GM20431 (cell line): ENCODE measurements at regions not wholly inside any gene's neighbourhood (a gene's known extent, or its start where the extent isn't known, plus 50 kb on each side); places are given as distances from the start of the nearest gene placed in this dataset.

Experiments
- in situ Hi-C: fragments of 300-500 bp; cut with MseI, MboI; formaldehyde crosslinking; loops from one replicate; pipeline ENCODE4 v1.15.0; 2020; ENCODE audit warnings: low sequenced_read_pairs; ENCODE audit not compliant: unreplicated experiment

GRCh38 chr6:14711704-14712379 lies 534.0 kb upstream of the JARID2 start:
- in situ Hi-C loops, result no loop called here

- in situ Hi-C loops, result no loop called here
Observed at GRCh38 chr6:14713008-14713960, 532.6 kb upstream of the JARID2 start.

GRCh38 chr6:14713966-14714631 lies 531.8 kb upstream of the JARID2 start:
- in situ Hi-C loops, result no loop called here

GRCh38 chr6:14715076-14715475 lies 530.8 kb upstream of the JARID2 start:
- in situ Hi-C loops, result no loop called here

- in situ Hi-C loops, result no loop called here
Observed at GRCh38 chr6:14716499-14717146, 529.2 kb upstream of the JARID2 start.

- in situ Hi-C loops, result no loop called here
Observed at GRCh38 chr6:14717307-14717706, 528.6 kb upstream of the JARID2 start.

GRCh38 chr6:14718861-14719260 lies 527.0 kb upstream of the JARID2 start:
- in situ Hi-C loops, result no loop called here

GRCh38 chr6:14719270-14719669 lies 526.6 kb upstream of the JARID2 start:
- in situ Hi-C loops, result no loop called here

GRCh38 chr6:14720411-14721102 lies 525.3 kb upstream of the JARID2 start:
- in situ Hi-C loops, result no loop called here

- in situ Hi-C loops, result no loop called here
Observed at GRCh38 chr6:14721103-14721758, 524.6 kb upstream of the JARID2 start.

- in situ Hi-C loops, result no loop called here
Observed at GRCh38 chr6:14722001-14722562, 523.8 kb upstream of the JARID2 start.

GRCh38 chr6:14722704-14723103 lies 523.2 kb upstream of the JARID2 start:
- in situ Hi-C loops, result no loop called here

- in situ Hi-C loops, result no loop called here
Observed at GRCh38 chr6:14723535-14724086, 522.3 kb upstream of the JARID2 start.

- in situ Hi-C loops, result no loop called here
Observed at GRCh38 chr6:14724549-14724948, 521.3 kb upstream of the JARID2 start.

GRCh38 chr6:14726816-14727493 lies 518.9 kb upstream of the JARID2 start:
- in situ Hi-C loops, result no loop called here

- in situ Hi-C loops, result no loop called here
Observed at GRCh38 chr6:14727494-14728395, 518.1 kb upstream of the JARID2 start.

GRCh38 chr6:14728396-14729024 lies 517.4 kb upstream of the JARID2 start:
- in situ Hi-C loops, result no loop called here
